ENCODE measurements at regions not wholly inside any gene's neighbourhood (a gene's known extent, or its start where the extent isn't known, plus 50 kb on each side); places are given as distances from the start of the nearest gene placed in this dataset.
A peak's percentile ranks its signal among the peaks of the same experiment; 100 is the strongest.
"Not testable (repeated sequence)": the region's sequence is repeated elsewhere in the genome, so short reads cannot be mapped to it uniquely, and the experiment has no call there.

DNA sequence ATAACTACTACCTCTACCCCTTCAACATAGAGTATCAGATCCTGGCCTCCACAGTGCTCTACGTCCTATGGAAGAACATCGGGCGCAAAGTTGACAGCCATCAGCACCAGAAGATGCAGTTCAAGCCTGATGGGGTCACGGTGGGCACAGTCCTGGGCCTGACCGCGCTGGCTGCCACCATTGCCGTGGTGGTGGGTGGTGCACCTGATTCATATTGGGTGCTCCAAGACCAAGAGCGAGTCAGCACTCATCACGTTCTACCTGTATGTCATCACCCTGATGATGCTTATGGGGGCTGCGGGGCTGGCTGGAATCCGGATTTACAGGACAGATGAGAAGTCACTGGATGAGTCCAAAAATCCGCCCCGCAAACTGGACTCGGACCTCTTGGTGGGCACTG, 846.4 kb downstream of the RPIA start:
- WGBS, 3 donors = 90 to 96% (median 93%) methylated on average over 5 to 6 of the region's 14 CpGs
- DNase-seq; H3K4me3 ChIP-seq (ENCODE audit: low read depth in 1 of 3, low read length in 3 of 3); FAIRE-seq; H3K27ac ChIP-seq (ENCODE audit: low read depth in 1 of 3, low read length in 2 of 3); H3K4me1 ChIP-seq (ENCODE audit: control insufficient read depth in 3 of 3, insufficient read depth in 2 of 3, low read depth in 1 of 3, low read length in 2 of 3); H3K27me3 ChIP-seq (ENCODE audit: control insufficient read depth in 3 of 3, insufficient read depth in 3 of 3, low read length in 3 of 3); H3K36me3 ChIP-seq (ENCODE audit: control insufficient read depth in 3 of 3, insufficient read depth in 2 of 3, low read depth in 1 of 3, low read length in 3 of 3); H3K9me3 ChIP-seq (ENCODE audit: control insufficient read depth in 2 of 2, insufficient read depth in 1 of 2, low read depth in 1 of 2, low read length in 1 of 2): not testable (repeated sequence)

- not testable (repeated sequence) for H3K27ac ChIP-seq (ENCODE audit: low read depth in 1 of 3, low read length in 2 of 3); H3K27me3 ChIP-seq (ENCODE audit: control insufficient read depth in 3 of 3, insufficient read depth in 3 of 3, low read length in 3 of 3); H3K9me3 ChIP-seq (ENCODE audit: control insufficient read depth in 2 of 2, insufficient read depth in 1 of 2, low read depth in 1 of 2, low read length in 1 of 2); H3K4me1 ChIP-seq (ENCODE audit: control insufficient read depth in 3 of 3, insufficient read depth in 2 of 3, low read depth in 1 of 3, low read length in 2 of 3); FAIRE-seq; DNase-seq; H3K4me3 ChIP-seq (ENCODE audit: low read depth in 1 of 3, low read length in 3 of 3); H3K36me3 ChIP-seq (ENCODE audit: control insufficient read depth in 3 of 3, insufficient read depth in 2 of 3, low read depth in 1 of 3, low read length in 3 of 3)
- 73 to 85% (median 76%) methylated on average over 5 of the region's 8 CpGs for WGBS, 3 donors
Observed at GRCh38 chr2:89544110-89544509, 852.6 kb downstream of the RPIA start.

DNA sequence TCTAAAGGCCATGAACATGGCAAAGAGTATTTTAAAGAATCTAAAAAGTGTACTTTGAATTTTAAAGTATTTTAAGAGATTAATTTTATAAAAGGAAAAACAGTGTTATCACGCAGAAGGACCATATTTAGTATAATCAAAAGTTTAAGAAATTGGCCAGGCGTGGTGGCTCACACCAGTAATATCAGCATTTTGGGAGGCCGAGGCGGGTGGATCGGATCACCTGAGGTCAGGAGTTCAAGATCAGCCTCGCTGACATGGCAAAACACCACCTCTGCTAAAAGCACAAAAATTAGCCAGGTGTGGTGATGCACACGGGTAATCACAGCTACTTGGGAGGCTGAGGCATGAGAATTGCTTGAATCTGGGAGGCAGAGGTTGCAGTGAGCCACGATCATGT, 887.7 kb downstream of the RPIA start:
- not testable (repeated sequence) for FAIRE-seq; H3K27ac ChIP-seq (ENCODE audit: low read depth in 1 of 3, low read length in 2 of 3); H3K4me1 ChIP-seq (ENCODE audit: control insufficient read depth in 3 of 3, insufficient read depth in 2 of 3, low read depth in 1 of 3, low read length in 2 of 3); DNase-seq; H3K4me3 ChIP-seq (ENCODE audit: low read depth in 1 of 3, low read length in 3 of 3); H3K36me3 ChIP-seq (ENCODE audit: control insufficient read depth in 3 of 3, insufficient read depth in 2 of 3, low read depth in 1 of 3, low read length in 3 of 3); H3K9me3 ChIP-seq (ENCODE audit: control insufficient read depth in 2 of 2, insufficient read depth in 1 of 2, low read depth in 1 of 2, low read length in 1 of 2); H3K27me3 ChIP-seq (ENCODE audit: control insufficient read depth in 3 of 3, insufficient read depth in 3 of 3, low read length in 3 of 3)
- WGBS, 3 donors = 88 to 92% (median 91%) methylated on average over 5 to 6 of the region's 8 CpGs

- not testable (repeated sequence) for H3K4me3 ChIP-seq (ENCODE audit: low read depth in 1 of 3, low read length in 3 of 3); H3K27me3 ChIP-seq (ENCODE audit: control insufficient read depth in 3 of 3, insufficient read depth in 3 of 3, low read length in 3 of 3); FAIRE-seq; H3K36me3 ChIP-seq (ENCODE audit: control insufficient read depth in 3 of 3, insufficient read depth in 2 of 3, low read depth in 1 of 3, low read length in 3 of 3); H3K27ac ChIP-seq (ENCODE audit: low read depth in 1 of 3, low read length in 2 of 3); H3K4me1 ChIP-seq (ENCODE audit: control insufficient read depth in 3 of 3, insufficient read depth in 2 of 3, low read depth in 1 of 3, low read length in 2 of 3); H3K9me3 ChIP-seq (ENCODE audit: control insufficient read depth in 2 of 2, insufficient read depth in 1 of 2, low read depth in 1 of 2, low read length in 1 of 2)
- 22 to 63% methylated on average over 4 of the region's 17 CpGs; no CpG with 5 or more reads in 1 of the 3 donors for WGBS, 3 donors
- peak; percentile 44 to 54 for DNase-seq
Observed at GRCh38 chr2:89582816-89583215, 891.3 kb downstream of the RPIA start.

GRCh38 chr2:89584046-89584445, 892.6 kb downstream of the RPIA start:
- H3K9me3 ChIP-seq (ENCODE audit: control insufficient read depth in 2 of 2, insufficient read depth in 1 of 2, low read depth in 1 of 2, low read length in 1 of 2); H3K27me3 ChIP-seq (ENCODE audit: control insufficient read depth in 3 of 3, insufficient read depth in 3 of 3, low read length in 3 of 3); FAIRE-seq; H3K4me1 ChIP-seq (ENCODE audit: control insufficient read depth in 3 of 3, insufficient read depth in 2 of 3, low read depth in 1 of 3, low read length in 2 of 3); H3K27ac ChIP-seq (ENCODE audit: low read depth in 1 of 3, low read length in 2 of 3); H3K4me3 ChIP-seq (ENCODE audit: low read depth in 1 of 3, low read length in 3 of 3); H3K36me3 ChIP-seq (ENCODE audit: control insufficient read depth in 3 of 3, insufficient read depth in 2 of 3, low read depth in 1 of 3, low read length in 3 of 3): not testable (repeated sequence)
- peak; percentile 8 to 14 for DNase-seq
- 20 to 78% (median 40%) methylated on average over 5 to 9 of the region's 14 CpGs for WGBS, 3 donors

GRCh38 chr2:89584868-89585557, 893.5 kb downstream of the RPIA start:
- not testable (repeated sequence) for H3K9me3 ChIP-seq (ENCODE audit: control insufficient read depth in 2 of 2, insufficient read depth in 1 of 2, low read depth in 1 of 2, low read length in 1 of 2); H3K27ac ChIP-seq (ENCODE audit: low read depth in 1 of 3, low read length in 2 of 3); H3K36me3 ChIP-seq (ENCODE audit: control insufficient read depth in 3 of 3, insufficient read depth in 2 of 3, low read depth in 1 of 3, low read length in 3 of 3); FAIRE-seq; H3K27me3 ChIP-seq (ENCODE audit: control insufficient read depth in 3 of 3, insufficient read depth in 3 of 3, low read length in 3 of 3); DNase-seq; H3K4me1 ChIP-seq (ENCODE audit: control insufficient read depth in 3 of 3, insufficient read depth in 2 of 3, low read depth in 1 of 3, low read length in 2 of 3)
- H3K4me3 ChIP-seq (ENCODE audit: low read depth in 1 of 3, low read length in 3 of 3) = peak overlapping the region in 2 of 3 donors; percentile 28 to 39
- WGBS, 3 donors = 0 to 7% methylated on average over 2 to 10 of the region's 21 CpGs; no CpG with 5 or more reads in 1 of the 3 donors

GRCh38 chr2:89585558-89585920, 894.1 kb downstream of the RPIA start:
- WGBS, 3 donors = 6 to 10% (median 9%) methylated on average over 19 to 27 of the region's 34 CpGs

DNA sequence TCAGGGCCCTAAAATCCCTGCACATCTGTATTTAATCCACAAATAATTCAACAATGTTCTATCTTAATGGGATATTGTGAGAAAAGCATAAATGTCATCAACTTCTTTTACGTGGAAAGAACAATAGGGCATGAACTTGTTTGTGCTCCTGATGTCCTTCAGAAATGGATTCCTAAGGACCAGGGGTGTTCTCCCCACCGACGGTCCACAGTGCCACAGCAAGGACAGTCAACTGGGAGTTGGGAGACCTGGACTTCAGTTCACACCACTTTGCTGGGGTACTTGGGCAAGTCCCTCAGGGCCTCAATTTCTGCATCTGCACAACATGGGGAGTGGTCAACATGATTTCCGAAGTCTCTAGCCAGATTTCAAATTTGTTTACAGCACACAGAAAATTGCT, 908.4 kb downstream of the RPIA start:
- FAIRE-seq; H3K9me3 ChIP-seq (ENCODE audit: control insufficient read depth in 2 of 2, insufficient read depth in 1 of 2, low read depth in 1 of 2, low read length in 1 of 2); H3K27me3 ChIP-seq (ENCODE audit: control insufficient read depth in 3 of 3, insufficient read depth in 3 of 3, low read length in 3 of 3); H3K4me1 ChIP-seq (ENCODE audit: control insufficient read depth in 3 of 3, insufficient read depth in 2 of 3, low read depth in 1 of 3, low read length in 2 of 3); H3K27ac ChIP-seq (ENCODE audit: low read depth in 1 of 3, low read length in 2 of 3); H3K36me3 ChIP-seq (ENCODE audit: control insufficient read depth in 3 of 3, insufficient read depth in 2 of 3, low read depth in 1 of 3, low read length in 3 of 3); H3K4me3 ChIP-seq (ENCODE audit: low read depth in 1 of 3, low read length in 3 of 3); DNase-seq: not testable (repeated sequence)
- WGBS, 3 donors = 67 to 76% (median 67%) methylated on average over 3 of the region's 4 CpGs

More at GRCh38 chr2:89585558-89585920, 894.1 kb downstream of the RPIA start:
- H3K4me1 ChIP-seq (ENCODE audit: control insufficient read depth in 3 of 3, insufficient read depth in 2 of 3, low read depth in 1 of 3, low read length in 2 of 3); H3K27me3 ChIP-seq (ENCODE audit: control insufficient read depth in 3 of 3, insufficient read depth in 3 of 3, low read length in 3 of 3); H3K27ac ChIP-seq (ENCODE audit: low read depth in 1 of 3, low read length in 2 of 3); H3K9me3 ChIP-seq (ENCODE audit: control insufficient read depth in 2 of 2, insufficient read depth in 1 of 2, low read depth in 1 of 2, low read length in 1 of 2); FAIRE-seq; H3K36me3 ChIP-seq (ENCODE audit: control insufficient read depth in 3 of 3, insufficient read depth in 2 of 3, low read depth in 1 of 3, low read length in 3 of 3): not testable (repeated sequence)
- peak overlapping the region in 1 of 3 donors; percentile 43 for H3K4me3 ChIP-seq (ENCODE audit: low read depth in 1 of 3, low read length in 3 of 3)
- DNase-seq = peak; percentile 59

- not testable (repeated sequence) for FAIRE-seq; H3K36me3 ChIP-seq (ENCODE audit: control insufficient read depth in 3 of 3, insufficient read depth in 2 of 3, low read depth in 1 of 3, low read length in 3 of 3); H3K27me3 ChIP-seq (ENCODE audit: control insufficient read depth in 3 of 3, insufficient read depth in 3 of 3, low read length in 3 of 3); H3K27ac ChIP-seq (ENCODE audit: low read depth in 1 of 3, low read length in 2 of 3); H3K4me3 ChIP-seq (ENCODE audit: low read depth in 1 of 3, low read length in 3 of 3); H3K4me1 ChIP-seq (ENCODE audit: control insufficient read depth in 3 of 3, insufficient read depth in 2 of 3, low read depth in 1 of 3, low read length in 2 of 3); H3K9me3 ChIP-seq (ENCODE audit: control insufficient read depth in 2 of 2, insufficient read depth in 1 of 2, low read depth in 1 of 2, low read length in 1 of 2); DNase-seq
- WGBS, 3 donors = 49 to 60% (median 56%) methylated on average over 2 of the region's 2 CpGs
Observed at GRCh38 chr2:89606514-89606913, 915.0 kb downstream of the RPIA start.

All from small intestine (tissue), 7 donors.